Pancreas (tissue), 10 donors: ENCODE measurements at regions not wholly inside any gene's neighbourhood (a gene's known extent, or its start where the extent isn't known, plus 50 kb on each side); places are given as distances from the start of the nearest gene placed in this dataset.

Experiments
- ATAC-seq, 4 donors: fragments of 200-7000 bp; cut with Tn5 transposase; one replicate each; pipeline versions ENCODE4 v1.8.0 to v1.9.1; 2020; ENCODE audit warnings: mild to moderate bottlenecking in 4 of 4, moderate library complexity in 4 of 4
- DNase-seq, 6 donors: peaks; one replicate each; pipeline ENCODE4 v3.0.0-alpha.2; 2020
- FAIRE-seq: peaks from 2 replicates; lab custom pipeline; 2012; peaks lifted over from hg19 to GRCh38; lab: Jason Lieb, UNC
- H3K27ac ChIP-seq, 4 donors: fragments of 200-600 bp; sonication (generic); 1 replicate in 3 of 4; 2 replicates in 1 of 4; pipeline versions ENCODE4 v1.5.0 to v1.8.0; 2020
- H3K27me3 ChIP-seq, 4 donors: fragments of 200-600 bp; one replicate each; pipeline ENCODE4 v1.8.0; 2021
- H3K36me3 ChIP-seq, 3 donors: fragments of 200-600 bp; sonication (generic) in 1 of 3; one replicate each; pipeline versions ENCODE4 v1.5.0 to v1.8.0; 2020 to 2021
- H3K4me1 ChIP-seq, 3 donors: fragments of 200-600 bp; one replicate each; pipeline ENCODE4 v1.8.0; 2021
- H3K4me3 ChIP-seq, 4 donors: fragments of 200-600 bp; sonication (generic) in 2 of 4; one replicate each; pipeline versions ENCODE4 v1.5.0 to v1.8.0; 2020 to 2021
- H3K9me3 ChIP-seq, 4 donors: fragments of 200-600 bp; one replicate each; pipeline ENCODE4 v1.8.0; 2021
- WGBS, 2 donors: extraction: QIAGEN DNeasy Blood & Tissue Kit; methylation state at CpG; one replicate each; pipeline ENCODE4 v1.1.7; 2013; 5-methylcytosine and 5-hydroxymethylcytosine counted together
- intact Hi-C, 3 donors: fragments of 100-400 bp; cut with DNase I; formaldehyde crosslinking; loops; one replicate each; pipeline versions ENCODE4 v1.11.1 to v1.14.2; 2022
- TF ChIP-seq, protein P1 (sequence below), 4 donors: fragments of 200-600 bp; sonication (generic) in 3 of 4; IDR thresholded peaks; one replicate each; pipeline versions ENCODE4 v1.5.0 to v1.8.0; 2021; ENCODE audit warnings: antibody characterized with exemption in 4 of 4
- donor health status: healthy with polysubstance abuse.
- donor health status: DM: no; HTN: no; CAD: no; lungs with moderate emphysema.
- donor health status: DM: no; HTN: no; CAD: no.
- donor health status: control.
- donor health status: control.
- donor health status: Bipolar disorder and iron deficiency.
- donor health status: DM: yes; HTN: yes; CAD: no.
- donor health status: DM: no; HTN: no; CAD: no.
- donor health status: DM: no; HTN: no; CAD: no.
- donor health status: DM: yes; HTN: yes; CAD: no.

DNA sequence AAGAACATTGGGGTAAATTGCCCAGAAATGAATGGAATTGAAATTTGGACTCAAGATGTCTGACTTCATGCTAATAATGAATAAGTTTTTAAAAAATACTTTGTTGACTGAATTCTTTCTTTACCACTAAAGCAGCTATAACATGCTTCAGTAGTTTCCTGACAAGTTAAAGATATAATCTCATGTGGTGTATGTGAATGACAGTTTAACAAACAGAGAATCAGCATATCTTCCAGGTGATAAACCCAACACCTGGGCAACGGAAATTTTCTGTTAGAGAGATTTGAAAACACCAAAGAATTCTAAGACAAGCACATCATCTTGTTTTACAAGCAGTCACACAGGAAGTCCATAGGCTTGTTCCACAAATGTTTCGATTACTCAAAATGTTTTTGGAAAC, 372.6 kb upstream of the VRK2 start:
- Histone ChIP-seq H3K4me1 (no peaks in the 10 kb centered on the region), H3K4me3 (no peak overlapping the region), H3K36me3 (no peaks in the 10 kb centered on the region), H3K27ac (no peak overlapping the region), H3K27me3 (no peaks in the 10 kb centered on the region), H3K9me3 (no peaks in the 10 kb centered on the region)
- intact Hi-C loops = no loop called here
- no peak for FAIRE-seq
- no peak for ATAC-seq
- TF ChIP-seq, protein P1, sequence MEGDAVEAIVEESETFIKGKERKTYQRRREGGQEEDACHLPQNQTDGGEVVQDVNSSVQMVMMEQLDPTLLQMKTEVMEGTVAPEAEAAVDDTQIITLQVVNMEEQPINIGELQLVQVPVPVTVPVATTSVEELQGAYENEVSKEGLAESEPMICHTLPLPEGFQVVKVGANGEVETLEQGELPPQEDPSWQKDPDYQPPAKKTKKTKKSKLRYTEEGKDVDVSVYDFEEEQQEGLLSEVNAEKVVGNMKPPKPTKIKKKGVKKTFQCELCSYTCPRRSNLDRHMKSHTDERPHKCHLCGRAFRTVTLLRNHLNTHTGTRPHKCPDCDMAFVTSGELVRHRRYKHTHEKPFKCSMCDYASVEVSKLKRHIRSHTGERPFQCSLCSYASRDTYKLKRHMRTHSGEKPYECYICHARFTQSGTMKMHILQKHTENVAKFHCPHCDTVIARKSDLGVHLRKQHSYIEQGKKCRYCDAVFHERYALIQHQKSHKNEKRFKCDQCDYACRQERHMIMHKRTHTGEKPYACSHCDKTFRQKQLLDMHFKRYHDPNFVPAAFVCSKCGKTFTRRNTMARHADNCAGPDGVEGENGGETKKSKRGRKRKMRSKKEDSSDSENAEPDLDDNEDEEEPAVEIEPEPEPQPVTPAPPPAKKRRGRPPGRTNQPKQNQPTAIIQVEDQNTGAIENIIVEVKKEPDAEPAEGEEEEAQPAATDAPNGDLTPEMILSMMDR (IDR thresholded peaks at IDR 0.05) = no peak
- 41 to 47% methylated on average over 2 of the region's 2 CpGs for WGBS, 2 donors
- no peak for DNase-seq

DNA sequence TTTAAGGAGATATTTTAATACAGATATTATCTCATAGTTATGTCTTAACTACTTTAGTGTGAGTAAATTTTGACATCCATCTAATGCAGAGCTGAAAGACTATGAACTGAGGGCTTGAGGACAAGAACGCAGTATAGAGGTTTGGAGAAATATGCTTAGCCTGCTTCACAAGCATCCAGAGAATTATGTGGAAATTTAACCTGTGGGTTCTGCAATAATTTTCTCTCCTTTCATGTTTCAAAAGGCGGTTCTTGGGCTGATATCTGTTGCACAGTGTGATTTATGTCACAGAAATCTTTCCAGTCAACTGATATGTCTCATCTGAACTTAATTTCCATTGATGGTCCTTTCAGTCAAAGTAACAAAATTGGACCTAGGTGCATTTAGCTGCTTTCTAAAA, 371.9 kb upstream of the VRK2 start:
- Histone ChIP-seq H3K4me3 (no peak overlapping the region), H3K9me3 (no peaks in the 10 kb centered on the region), H3K36me3 (no peaks in the 10 kb centered on the region), H3K4me1 (no peaks in the 10 kb centered on the region), H3K27ac (no peak overlapping the region), H3K27me3 (no peaks in the 10 kb centered on the region)
- FAIRE-seq (no peak), ATAC-seq (no peak), DNase-seq (no peak)
- TF ChIP-seq, protein P1 (IDR thresholded peaks at IDR 0.05) = no peak
- intact Hi-C loops = no loop called here
- WGBS, 2 donors = 62 to 75% methylated on average over 2 of the region's 2 CpGs

DNA sequence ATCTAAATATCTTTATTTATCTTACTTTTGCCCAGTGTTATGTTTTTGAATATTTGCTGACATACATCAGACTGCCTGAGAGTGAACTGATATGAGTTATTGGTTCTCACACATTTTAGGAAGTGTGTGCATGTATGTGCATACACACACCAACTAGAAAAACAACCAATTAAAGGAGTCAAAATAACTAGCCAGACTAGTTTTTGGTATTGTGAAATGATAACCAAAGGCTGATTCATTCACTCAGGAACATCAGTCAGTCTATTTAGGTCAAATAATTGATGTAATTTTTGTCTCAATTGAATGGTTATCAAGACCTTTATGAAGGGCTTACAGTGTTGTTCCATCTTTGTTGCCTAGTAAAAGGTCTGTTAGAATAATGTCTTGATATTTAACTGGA, 369.3 kb upstream of the VRK2 start:
- peak; percentile 34 for FAIRE-seq

GRCh38 chr2:57681650-57682049, 365.0 kb upstream of the VRK2 start:
- intact Hi-C loops = no loop called here
- no peaks in the 10 kb centered on the region for H3K9me3 ChIP-seq
- ATAC-seq = no peak
- no peak for FAIRE-seq
- H3K4me1 ChIP-seq = no peaks in the 10 kb centered on the region
- TF ChIP-seq, protein P1 (IDR thresholded peaks at IDR 0.05) = no peak
- no peak overlapping the region for H3K27ac ChIP-seq
- 74 to 86% methylated on average over 1 of the region's 1 CpG for WGBS, 2 donors
- no peak overlapping the region for H3K4me3 ChIP-seq
- H3K27me3 ChIP-seq = no peaks in the 10 kb centered on the region
- no peaks in the 10 kb centered on the region for H3K36me3 ChIP-seq
- DNase-seq = no peak

More for the DNA sequence above, 369.3 kb upstream of the VRK2 start:
- TF ChIP-seq, protein P1 (IDR thresholded peaks at IDR 0.05) = no peak
- H3K27ac ChIP-seq = no peak overlapping the region
- no peaks in the 10 kb centered on the region for H3K4me1 ChIP-seq
- intact Hi-C loops = no loop called here
- no peaks in the 10 kb centered on the region for H3K9me3 ChIP-seq
- ATAC-seq (no peak), DNase-seq (no peak)
- no peaks in the 10 kb centered on the region for H3K27me3 ChIP-seq
- no peak overlapping the region for H3K4me3 ChIP-seq
- H3K36me3 ChIP-seq = no peaks in the 10 kb centered on the region

DNA sequence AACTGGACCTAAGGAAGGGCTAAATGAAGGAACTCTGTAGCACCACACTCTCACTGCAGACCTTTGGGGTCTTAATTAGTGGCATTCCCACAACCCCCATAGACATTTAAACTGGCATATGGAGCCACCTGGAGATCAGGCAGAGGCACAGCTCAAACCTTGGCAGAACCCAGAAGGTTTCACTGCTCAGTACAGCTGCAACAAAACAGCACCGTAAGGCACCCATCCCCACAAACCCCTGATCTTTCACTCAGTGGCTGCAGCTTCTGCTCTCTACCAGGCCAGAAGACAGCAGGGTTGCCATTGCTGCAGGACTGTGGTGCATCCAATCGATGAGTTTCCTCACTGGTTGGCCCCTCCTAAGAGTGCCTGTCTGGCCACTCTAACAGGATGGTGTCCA, 361.6 kb upstream of the VRK2 start:
- TF ChIP-seq, protein P1 (IDR thresholded peaks at IDR 0.05) = no peak
- DNase-seq (no peak), ATAC-seq (no peak), FAIRE-seq (no peak)
- no peaks in the 10 kb centered on the region for H3K4me1 ChIP-seq
- H3K9me3 ChIP-seq = no peaks in the 10 kb centered on the region
- no peaks in the 10 kb centered on the region for H3K27me3 ChIP-seq
- no peak overlapping the region for H3K4me3 ChIP-seq
- no peaks in the 10 kb centered on the region for H3K36me3 ChIP-seq
- no peak overlapping the region for H3K27ac ChIP-seq
- intact Hi-C loops = no loop called here
- WGBS, 2 donors = 83 to 88% methylated on average over 2 of the region's 2 CpGs
